Activated T-cell treated with anti-CD3 and anti-CD28 coated beads, Interleukin-2, amount 50 U/mL, for 48 hours (primary cell): ENCODE measurements at regions not wholly inside any gene's neighbourhood (a gene's known extent, or its start where the extent isn't known, plus 50 kb on each side); places are given as distances from the start of the nearest gene placed in this dataset.
"Not testable (repeated sequence)": the region's sequence is repeated elsewhere in the genome, so short reads cannot be mapped to it uniquely, and the experiment has no call there.

Experiments used
- DNase-seq, 2 experiments: peaks; one replicate each; pipeline ENCODE4 v3.0.0-alpha.2; 2020

- DNase-seq: no peak
Measured at GRCh38 chr12:114616081-114616480, 67.9 kb downstream of the TBX3 start.

GRCh38 chr12:114614040-114614439, 69.9 kb downstream of the TBX3 start:
- no peak for DNase-seq

GRCh38 chr12:114612062-114612461, 71.9 kb downstream of the TBX3 start:
- DNase-seq: no peak

- DNase-seq: no peak
Measured at GRCh38 chr12:114611145-114612018, 72.6 kb downstream of the TBX3 start.

- DNase-seq: no peak
Measured at GRCh38 chr12:114608509-114608908, 75.5 kb downstream of the TBX3 start.

- no peak for DNase-seq
Measured at GRCh38 chr12:114605918-114606317, 78.1 kb downstream of the TBX3 start.

- DNase-seq: no peak
Measured at GRCh38 chr12:114604606-114605005, 79.4 kb downstream of the TBX3 start.

GRCh38 chr12:114600584-114600983, 83.4 kb downstream of the TBX3 start:
- not testable (repeated sequence) for DNase-seq

GRCh38 chr12:114598111-114598510, 85.9 kb downstream of the TBX3 start:
- no peak for DNase-seq

- DNase-seq: no peak
Measured at GRCh38 chr12:114592946-114593345, 91.0 kb downstream of the TBX3 start.

GRCh38 chr12:114588061-114588460, 95.9 kb downstream of the TBX3 start:
- no peak for DNase-seq

- DNase-seq: no peak
Measured at GRCh38 chr12:114580306-114580705, 103.7 kb downstream of the TBX3 start.

GRCh38 chr12:114579389-114579788, 104.6 kb downstream of the TBX3 start:
- DNase-seq: no peak

GRCh38 chr12:114562654-114563053, 121.3 kb downstream of the TBX3 start:
- no peak for DNase-seq

- no peak for DNase-seq
Measured at GRCh38 chr12:114555451-114555850, 128.5 kb downstream of the TBX3 start.

- no peak for DNase-seq
Measured at GRCh38 chr12:114547636-114548035, 136.3 kb downstream of the TBX3 start.

GRCh38 chr12:114530417-114530816, 124.5 kb upstream of the TBX5 start:
- DNase-seq: no peak

- DNase-seq: no peak
Measured at GRCh38 chr12:114529966-114530365, 124.0 kb upstream of the TBX5 start.

GRCh38 chr12:114528766-114529165, 122.8 kb upstream of the TBX5 start:
- no peak for DNase-seq

- DNase-seq: not testable (repeated sequence)
Measured at GRCh38 chr12:114521160-114521559, 115.2 kb upstream of the TBX5 start.

GRCh38 chr12:114512351-114512750, 106.4 kb upstream of the TBX5 start:
- no peak for DNase-seq

GRCh38 chr12:114508529-114509129, 102.7 kb upstream of the TBX5 start:
- DNase-seq: peak; percentile 64 to 68

- DNase-seq: no peak
Measured at GRCh38 chr12:114506651-114507050, 100.7 kb upstream of the TBX5 start.

- DNase-seq: no peak
Measured at GRCh38 chr12:114504311-114504710, 98.4 kb upstream of the TBX5 start.

- no peak for DNase-seq
Measured at GRCh38 chr12:114501474-114501807, 95.5 kb upstream of the TBX5 start.
